H1 (cell line): ENCODE measurements at regions not wholly inside any gene's neighbourhood (a gene's known extent, or its start where the extent isn't known, plus 50 kb on each side); places are given as distances from the start of the nearest gene placed in this dataset.

Source experiments
- CTCF ChIA-PET: fragments of 300-600 bp; sonication (Branson Sonifier 250); formaldehyde crosslinking; loops from one replicate; lab custom pipeline; 2021; ENCODE audit not compliant: partially characterized antibody; lab: Charles Lee
- POLR2A ChIA-PET: fragments of 300-600 bp; sonication (Branson Sonifier 250); formaldehyde crosslinking; loops from one replicate; lab custom pipeline; 2021; ENCODE audit warnings: inconsistent platforms; ENCODE audit not compliant: partially characterized antibody; lab: Charles Lee
- DNase-seq, 2 experiments: peaks; one replicate each; pipeline versions ENCODE4 v3.0.0 to v3.0.0-alpha.2; 2010 to 2022; ENCODE audit warnings: low spot score in 2 of 2, low read depth in 1 of 2, mixed read lengths in 1 of 2
- FAIRE-seq: peaks from 2 replicates; lab custom pipeline; 2011; peaks lifted over from hg19 to GRCh38; lab: Jason Lieb, UNC
- H2AFZ ChIP-seq: 2 replicates; pipeline ENCODE4 v1.8.1; 2012; ENCODE audit warnings: low read length, inconsistent platforms
- H2AK5ac ChIP-seq: 2 replicates; pipeline ENCODE4 v1.6.1; 2013; ENCODE audit warnings: low read depth, low read length
- H2BK120ac ChIP-seq: replicated peaks from 2 replicates; pipeline ENCODE3; 2013; ENCODE audit warnings: low read depth, low read length, inconsistent platforms
- H2BK12ac ChIP-seq: 2 replicates; pipeline ENCODE4 v1.6.1; 2013; ENCODE audit warnings: low read depth, low read length
- H2BK15ac ChIP-seq: 2 replicates; pipeline ENCODE4 v1.6.1; 2013; ENCODE audit warnings: low read length
- H2BK20ac ChIP-seq: 2 replicates; pipeline ENCODE4 v1.6.1; 2013; ENCODE audit warnings: low read length
- H2BK5ac ChIP-seq: 2 replicates; pipeline ENCODE4 v1.6.1; 2013; ENCODE audit warnings: low read depth, low read length
- H3K14ac ChIP-seq: 2 replicates; pipeline ENCODE4 v1.6.1; 2013; ENCODE audit warnings: inconsistent platforms; ENCODE audit not compliant: insufficient read length
- H3K18ac ChIP-seq: 2 replicates; pipeline ENCODE4 v1.6.1; 2013; ENCODE audit warnings: low read length; ENCODE audit errors: extremely low read depth
- H3K23ac ChIP-seq: 2 replicates; pipeline ENCODE4 v1.6.1; 2013; ENCODE audit warnings: inconsistent platforms; ENCODE audit not compliant: insufficient read length
- H3K23me2 ChIP-seq: 2 replicates; pipeline ENCODE4 v1.6.1; 2013; ENCODE audit warnings: low read depth, low read length
- H3K27ac ChIP-seq: 2 replicates; pipeline ENCODE4 v1.6.1; 2011; ENCODE audit warnings: low read depth, low read length, inconsistent platforms
- H3K27me3 ChIP-seq, 4 experiments: replicated peaks in 1 of 4; 1 replicate in 1 of 4; 2 replicates in 3 of 4; pipeline versions ENCODE4 v1.6.1 to v1.8.1; 2011 to 2013; ENCODE audit warnings: low read length in 3 of 4, mild to moderate bottlenecking in 3 of 4, inconsistent platforms in 2 of 4, mixed read lengths in 2 of 4, moderate library complexity in 1 of 4; ENCODE audit not compliant: control insufficient read depth in 3 of 4, insufficient read depth in 3 of 4; ENCODE audit errors: extremely low read depth in 1 of 4
- H3K36me3 ChIP-seq, 4 experiments: 2 replicates each; pipeline versions ENCODE4 v1.6.1 to v1.8.1; 2011 to 2013; ENCODE audit warnings: mild to moderate bottlenecking in 4 of 4, low read length in 3 of 4, moderate library complexity in 2 of 4, control low read depth in 1 of 4, inconsistent platforms in 1 of 4; ENCODE audit not compliant: insufficient read depth in 4 of 4, control insufficient read depth in 2 of 4
- H3K4ac ChIP-seq: replicated peaks from 2 replicates; pipeline ENCODE3; 2013; ENCODE audit warnings: low read length, low read depth, mixed read lengths, inconsistent platforms; ENCODE audit not compliant: insufficient read length
- H3K4me1 ChIP-seq, 4 experiments: replicated peaks in 1 of 4; 1 replicate in 1 of 4; 2 replicates in 3 of 4; pipeline versions ENCODE4 v1.6.1 to v1.8.1; 2011 to 2013; ENCODE audit warnings: low read length in 3 of 4, inconsistent platforms in 2 of 4, mixed read lengths in 1 of 4; ENCODE audit not compliant: insufficient read depth in 4 of 4, control insufficient read depth in 3 of 4
- H3K4me2 ChIP-seq, 2 experiments: 2 replicates each; pipeline versions ENCODE4 v1.6.1 to v1.8.1; 2011 to 2013; ENCODE audit warnings: low read depth in 2 of 2, low read length in 2 of 2, control low read depth in 1 of 2, inconsistent platforms in 1 of 2, mild to moderate bottlenecking in 1 of 2; ENCODE audit not compliant: insufficient read depth in 1 of 2
- H3K4me3 ChIP-seq, 4 experiments: fragments of 200-600, 300-600 bp in 1 of 4; sonication (generic), shearing (Covaris generic), sonication (Bioruptor Twin) in 1 of 4; 2 replicates each; pipeline versions ENCODE4 v1.5.1 to v1.8.1; 2011 to 2016; ENCODE audit warnings: low read length in 4 of 4, low read depth in 3 of 4, control low read depth in 2 of 4, inconsistent platforms in 2 of 4, mild to moderate bottlenecking in 2 of 4, mixed read lengths in 1 of 4, moderate library complexity in 1 of 4; ENCODE audit not compliant: insufficient read depth in 2 of 4; ENCODE audit errors: extremely low read depth in 1 of 4
- H3K56ac ChIP-seq: replicated peaks from 2 replicates; pipeline ENCODE3; 2013; ENCODE audit warnings: low read depth, mild to moderate bottlenecking, mixed read lengths, low read length, inconsistent platforms; ENCODE audit not compliant: insufficient read length
- H3K79me1 ChIP-seq: 2 replicates; pipeline ENCODE4 v1.6.1; 2013; ENCODE audit warnings: low read depth, low read length, control low read depth
- H3K79me2 ChIP-seq, 2 experiments: 2 replicates each; pipeline versions ENCODE4 v1.6.1 to v1.8.1; 2012 to 2013; ENCODE audit warnings: low read length in 2 of 2, mild to moderate bottlenecking in 2 of 2, inconsistent platforms in 1 of 2; ENCODE audit not compliant: insufficient read depth in 2 of 2, control insufficient read depth in 1 of 2
- H3K9ac ChIP-seq, 4 experiments: replicated peaks in 1 of 4; 1 replicate in 1 of 4; 2 replicates in 3 of 4; pipeline versions ENCODE4 v1.6.1 to v1.8.1; 2011 to 2013; ENCODE audit warnings: low read depth in 3 of 4, low read length in 3 of 4, control low read depth in 2 of 4, mild to moderate bottlenecking in 2 of 4, moderate library complexity in 2 of 4, inconsistent platforms in 1 of 4; ENCODE audit errors: extremely low read depth in 1 of 4
- H3K9me3 ChIP-seq, 2 experiments: 2 replicates each; pipeline versions ENCODE4 v1.6.1 to v1.8.1; 2012 to 2013; ENCODE audit warnings: mild to moderate bottlenecking in 2 of 2, moderate library complexity in 2 of 2, control low read depth in 1 of 2, inconsistent platforms in 1 of 2, low read depth in 1 of 2, low read length in 1 of 2, mixed read lengths in 1 of 2; ENCODE audit not compliant: insufficient read depth in 2 of 2
- H4K20me1 ChIP-seq, 2 experiments: replicated peaks in 1 of 2; 2 replicates each; pipeline versions ENCODE3 to v1.8.1; 2011 to 2013; ENCODE audit warnings: inconsistent platforms in 2 of 2, low read length in 2 of 2, mild to moderate bottlenecking in 1 of 2; ENCODE audit not compliant: insufficient read depth in 2 of 2, control insufficient read depth in 1 of 2
- H4K5ac ChIP-seq: 2 replicates; pipeline ENCODE4 v1.6.1; 2013; ENCODE audit warnings: low read length, low read depth, mixed read lengths, inconsistent platforms; ENCODE audit not compliant: insufficient read length
- H4K8ac ChIP-seq: 2 replicates; pipeline ENCODE4 v1.8.0; 2013; ENCODE audit warnings: mild to moderate bottlenecking, moderate library complexity, low read length, inconsistent platforms; ENCODE audit not compliant: insufficient read depth; ENCODE audit errors: extremely low read depth
- H4K91ac ChIP-seq: replicated peaks from 2 replicates; pipeline ENCODE3; 2013; ENCODE audit warnings: low read length, mixed read lengths, inconsistent platforms; ENCODE audit not compliant: insufficient read length
- ASH2L ChIP-seq: fragments of 200-600, 300-600 bp; sonication (generic); IDR thresholded peaks from one replicate; pipeline ENCODE4 v1.7.1; 2017; ENCODE audit warnings: low read length
- BCL11A ChIP-seq, 2 experiments: IDR thresholded peaks; one replicate each; pipeline ENCODE4 v1.6.1; 2011; ENCODE audit warnings: low read depth in 2 of 2, low read length in 2 of 2, mild to moderate bottlenecking in 2 of 2
- CHD2 ChIP-seq: IDR thresholded peaks from 2 replicates; pipeline ENCODE4 v1.6.1; 2012; ENCODE audit warnings: low read length, improper control_type of control experiment
- GABPA ChIP-seq: IDR thresholded peaks from 2 replicates; pipeline ENCODE4 v1.6.1; 2011; ENCODE audit warnings: mild to moderate bottlenecking, low read length, moderate library complexity, borderline replicate concordance; ENCODE audit not compliant: insufficient read depth
- HDAC6 ChIP-seq: IDR thresholded peaks from one replicate; pipeline ENCODE4 v1.7.1; 2012; ENCODE audit warnings: low read depth, mild to moderate bottlenecking, inconsistent platforms, low read length, moderate library complexity
- JUND ChIP-seq: IDR thresholded peaks from 2 replicates; pipeline ENCODE4 v1.6.1; 2011; ENCODE audit warnings: mild to moderate bottlenecking, improper control_type of control experiment, low read length
- RAD21 ChIP-seq, 2 experiments: IDR thresholded peaks in 1 of 2; conservative IDR thresholded peaks in 1 of 2; 2 replicates each; pipeline ENCODE4 v1.6.1; 2011; ENCODE audit warnings: low read depth in 2 of 2, low read length in 2 of 2, improper control_type of control experiment in 1 of 2, inconsistent platforms in 1 of 2, mild to moderate bottlenecking in 1 of 2, moderate library complexity in 1 of 2
- RXRA ChIP-seq: IDR thresholded peaks from 2 replicates; pipeline ENCODE4 v1.6.1; 2011; ENCODE audit warnings: low read depth, mild to moderate bottlenecking, low read length, moderate library complexity; ENCODE audit not compliant: insufficient read depth
- SAP30 ChIP-seq: fragments of 300-600 bp; sonication (generic); IDR thresholded peaks from 2 replicates; pipeline ENCODE4 v1.7.1; 2012; ENCODE audit warnings: low read length, moderate library complexity, mild to moderate bottlenecking, inconsistent platforms; ENCODE audit not compliant: insufficient read depth, insufficient replicate concordance
- SP2 ChIP-seq: IDR thresholded peaks from 2 replicates; pipeline ENCODE4 v1.6.1; 2012; ENCODE audit warnings: mild to moderate bottlenecking, low read length, inconsistent platforms
- TBP ChIP-seq: IDR thresholded peaks from 2 replicates; pipeline ENCODE4 v1.6.1; 2011; ENCODE audit warnings: low read depth, low read length, improper control_type of control experiment
- WGBS, 2 experiments: shearing (Covaris generic) in 1 of 2; methylation state at CpG; one replicate each; pipeline versions ENCODE4 v1.1.6 to v1.1.7; 2013 to 2015; ENCODE audit warnings: low lambda C conversion rate in 2 of 2, mixed read lengths in 2 of 2, inconsistent platforms in 1 of 2, low coverage in 1 of 2, missing lambda C conversion rate in 1 of 2; ENCODE audit not compliant: insufficient replicate concordance in 2 of 2, insufficient coverage in 1 of 2, insufficient read length in 1 of 2; ENCODE audit errors: extremely low coverage in 1 of 2, missing lambda C conversion rate in 1 of 2; 5-methylcytosine and 5-hydroxymethylcytosine counted together
- TF ChIP-seq, protein P1 (sequence below): IDR thresholded peaks from 2 replicates; pipeline ENCODE4 v1.6.1; 2012; ENCODE audit warnings: inconsistent platforms
- TF ChIP-seq, protein P2 (sequence below): IDR thresholded peaks from 2 replicates; pipeline ENCODE4 v1.6.1; 2011; ENCODE audit warnings: low read length, improper control_type of control experiment

DNA sequence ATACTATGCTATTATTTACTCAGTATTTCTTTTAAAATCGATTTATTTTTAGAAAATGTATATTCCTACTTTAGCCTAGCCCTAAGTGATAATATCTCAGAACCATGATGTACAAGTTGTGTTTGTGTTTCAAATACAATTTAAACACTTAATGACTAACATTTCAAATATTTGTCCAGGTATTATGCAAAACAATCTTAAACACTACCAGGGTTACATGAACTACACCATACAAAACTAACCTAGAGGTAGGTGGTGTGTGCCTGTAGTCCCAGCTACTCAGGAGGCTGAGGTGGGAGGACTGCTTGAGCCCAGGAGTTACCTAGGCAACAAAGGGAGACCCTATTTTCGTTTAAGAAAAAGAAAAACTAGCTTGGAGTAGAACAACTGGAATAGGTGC lies 83.0 kb upstream of the TMEM33 start:
- Histone ChIP-seq H2AK5ac (no peak overlapping the region), H2BK15ac (no peak overlapping the region), H2BK20ac (no peak overlapping the region), H3K23me2 (no peaks in the 10 kb centered on the region), H3K4me3 (no peak overlapping the region), H3K23ac (no peak overlapping the region), H3K14ac (no peak overlapping the region), H3K27ac (no peak overlapping the region), H3K9me3 (no peaks in the 10 kb centered on the region), H4K20me1 (no peaks in the 10 kb centered on the region), H2BK12ac (no peak overlapping the region), H3K79me1 (no peaks in the 10 kb centered on the region), H3K18ac (no peak overlapping the region), H3K4me2 (no peak overlapping the region), H2BK5ac (no peak overlapping the region), H2AFZ (no peak overlapping the region), H4K91ac (no peak overlapping the region), H3K4me1 (no peaks in the 10 kb centered on the region), H4K5ac (no peak overlapping the region), H3K36me3 (no peaks in the 10 kb centered on the region), H3K4ac (no peak overlapping the region), H3K79me2 (no peaks in the 10 kb centered on the region), H4K8ac (no peak overlapping the region), H3K56ac (no peak overlapping the region), H3K27me3 (no peaks in the 10 kb centered on the region; a peak in 1 of 7 replicates), H3K9ac (no peak overlapping the region), H2BK120ac (no peak overlapping the region)
- DNase-seq (no peak), FAIRE-seq (no peak)
- ChIA-PET CTCF (interaction anchor here (0.6 to 1.6 kb wide), 3 partner anchors 35 to 98 kb away, joined by 3 to 6 read pairs (median 3); no protein-coding TSS in a partner anchor), POLR2A (no interaction called here)
- 56% methylated on average over 2 of the region's 2 CpGs; no CpG with 5 or more reads in 1 of the 2 experiments for WGBS, 2 experiments
- TF ChIP-seq RAD21 (IDR thresholded peaks at IDR 0.05 in 1 of 2, conservative IDR thresholded peaks at IDR 0.05 in 1 of 2; ENCODE audit: low read depth in 2 of 2, low read length in 2 of 2) (no peak), GABPA (no peak), TBP (no peak), ASH2L (no peak), SP2 (no peak), BCL11A (IDR thresholded peaks at IDR 0.05; ENCODE audit: low read depth in 2 of 2, low read length in 2 of 2) (no peak), HDAC6 (no peak), CHD2 (no peak), JUND (no peak), RXRA (no peak), SAP30 (no peak)
- TF ChIP-seq, protein P1, sequence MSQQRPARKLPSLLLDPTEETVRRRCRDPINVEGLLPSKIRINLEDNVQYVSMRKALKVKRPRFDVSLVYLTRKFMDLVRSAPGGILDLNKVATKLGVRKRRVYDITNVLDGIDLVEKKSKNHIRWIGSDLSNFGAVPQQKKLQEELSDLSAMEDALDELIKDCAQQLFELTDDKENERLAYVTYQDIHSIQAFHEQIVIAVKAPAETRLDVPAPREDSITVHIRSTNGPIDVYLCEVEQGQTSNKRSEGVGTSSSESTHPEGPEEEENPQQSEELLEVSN: no peak
- TF ChIP-seq, protein P2, sequence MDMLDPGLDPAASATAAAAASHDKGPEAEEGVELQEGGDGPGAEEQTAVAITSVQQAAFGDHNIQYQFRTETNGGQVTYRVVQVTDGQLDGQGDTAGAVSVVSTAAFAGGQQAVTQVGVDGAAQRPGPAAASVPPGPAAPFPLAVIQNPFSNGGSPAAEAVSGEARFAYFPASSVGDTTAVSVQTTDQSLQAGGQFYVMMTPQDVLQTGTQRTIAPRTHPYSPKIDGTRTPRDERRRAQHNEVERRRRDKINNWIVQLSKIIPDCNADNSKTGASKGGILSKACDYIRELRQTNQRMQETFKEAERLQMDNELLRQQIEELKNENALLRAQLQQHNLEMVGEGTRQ: no peak
